GM19043 (cell line): ENCODE measurements at regions not wholly inside any gene's neighbourhood (a gene's known extent, or its start where the extent isn't known, plus 50 kb on each side); places are given as distances from the start of the nearest gene placed in this dataset.
"Not testable (repeated sequence)": the region's sequence is repeated elsewhere in the genome, so short reads cannot be mapped to it uniquely, and the experiment has no call there.

Experiments used
- ATAC-seq: cut with Tn5 transposase; IDR thresholded peaks from one replicate; pipeline ENCODE4 v1.9.1; 2021; ENCODE audit warnings: low read depth; ENCODE audit not compliant: unreplicated experiment

DNA sequence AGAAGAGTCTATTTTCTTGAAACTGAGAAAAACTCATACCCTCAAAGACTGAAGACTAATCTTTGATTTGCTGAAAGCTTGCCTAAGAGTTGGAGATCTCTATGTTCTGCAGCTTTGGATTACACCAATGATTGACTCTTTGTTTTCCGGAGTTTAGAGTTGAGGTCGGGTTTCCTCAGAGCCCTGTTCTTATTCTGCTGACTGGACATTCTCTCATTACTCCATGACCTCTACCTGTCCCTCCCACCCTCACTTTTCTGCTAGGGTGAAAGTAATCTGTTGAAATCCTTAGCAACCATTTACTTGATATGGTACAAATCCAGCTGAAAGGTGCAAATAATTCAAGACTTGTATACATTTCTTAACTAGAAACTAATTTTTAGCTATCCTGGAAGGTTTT is 421.5 kb upstream of the FRG1 start:
- ATAC-seq = no peak

DNA sequence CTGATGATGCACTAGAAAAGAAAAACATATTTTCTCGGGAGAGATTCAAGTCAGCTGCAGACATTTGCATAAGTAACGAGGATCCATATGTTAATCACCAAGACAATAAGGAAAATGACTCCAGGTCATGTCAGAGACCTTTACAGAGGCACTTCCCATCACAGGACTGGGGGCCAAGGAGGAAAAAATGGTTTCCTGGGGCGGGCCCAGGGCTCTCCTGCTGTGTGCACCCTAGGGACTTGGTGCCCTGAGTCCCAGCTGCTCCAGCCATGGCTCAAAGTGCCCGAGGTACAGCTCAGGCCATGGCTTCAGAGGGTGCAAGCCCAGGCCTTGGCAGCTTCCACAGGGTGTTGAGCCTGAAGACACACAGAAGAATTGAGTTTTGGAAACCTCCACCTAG is 415.4 kb upstream of the FRG1 start:
- ATAC-seq = no peak

DNA sequence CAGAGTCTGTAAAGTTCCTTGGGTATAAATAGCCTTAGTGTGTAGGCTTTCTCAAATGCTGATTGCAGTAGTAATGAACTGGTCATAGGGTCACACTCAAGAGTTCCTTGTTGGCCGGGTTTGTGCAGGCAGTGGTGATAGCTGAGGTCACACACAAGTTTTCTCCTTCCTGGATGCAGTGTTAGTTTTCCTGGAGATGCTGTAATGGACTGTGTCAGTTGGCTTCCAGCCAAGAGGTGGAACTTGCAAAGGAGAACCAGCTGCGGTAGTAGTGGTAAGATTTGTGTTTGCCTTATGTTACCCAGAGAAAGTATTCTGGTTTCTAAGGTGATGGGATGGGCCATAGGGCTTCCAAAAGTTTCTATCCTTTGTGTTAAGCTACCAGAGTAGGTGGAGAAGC is 409.8 kb upstream of the FRG1 start:
- no peak for ATAC-seq

DNA sequence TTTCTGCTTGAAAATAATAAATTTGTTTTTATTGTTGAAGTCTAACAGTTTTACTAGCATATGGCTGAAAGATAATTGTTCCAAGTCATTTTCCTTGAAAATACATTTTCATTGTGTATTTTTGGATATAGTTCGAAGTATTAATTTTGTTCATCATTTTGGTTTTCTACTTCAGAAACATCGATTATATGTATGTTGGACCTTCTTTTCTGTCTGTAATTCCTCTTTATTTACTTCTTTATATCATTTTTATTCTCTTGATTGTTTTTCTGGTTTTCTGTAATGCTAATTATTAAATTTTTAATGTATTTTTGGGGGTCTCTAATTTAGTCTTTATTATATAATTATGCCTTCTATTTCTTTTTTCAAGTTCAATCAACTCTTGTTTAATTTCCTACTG is 407.1 kb upstream of the FRG1 start:
- no peak for ATAC-seq

DNA sequence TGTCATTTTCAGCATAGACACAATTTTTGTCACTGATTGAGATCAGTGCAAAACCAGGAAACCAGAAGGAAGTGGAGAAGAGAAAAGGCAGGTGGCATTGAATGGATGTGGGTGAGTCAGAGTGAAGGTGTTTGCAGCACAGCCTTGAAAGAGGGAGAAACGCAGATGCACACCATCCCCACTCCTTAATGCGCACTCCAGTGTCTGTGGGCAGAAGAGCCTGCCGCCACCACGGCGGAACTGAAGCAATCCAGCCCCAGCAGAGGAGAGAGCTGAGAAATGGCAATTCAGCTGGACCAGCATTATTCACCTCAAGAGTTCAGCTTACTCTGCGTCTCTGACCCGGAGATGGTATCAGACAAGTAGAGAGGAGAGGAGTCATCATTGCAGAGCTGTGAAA is 393.1 kb upstream of the FRG1 start:
- no peak for ATAC-seq

DNA sequence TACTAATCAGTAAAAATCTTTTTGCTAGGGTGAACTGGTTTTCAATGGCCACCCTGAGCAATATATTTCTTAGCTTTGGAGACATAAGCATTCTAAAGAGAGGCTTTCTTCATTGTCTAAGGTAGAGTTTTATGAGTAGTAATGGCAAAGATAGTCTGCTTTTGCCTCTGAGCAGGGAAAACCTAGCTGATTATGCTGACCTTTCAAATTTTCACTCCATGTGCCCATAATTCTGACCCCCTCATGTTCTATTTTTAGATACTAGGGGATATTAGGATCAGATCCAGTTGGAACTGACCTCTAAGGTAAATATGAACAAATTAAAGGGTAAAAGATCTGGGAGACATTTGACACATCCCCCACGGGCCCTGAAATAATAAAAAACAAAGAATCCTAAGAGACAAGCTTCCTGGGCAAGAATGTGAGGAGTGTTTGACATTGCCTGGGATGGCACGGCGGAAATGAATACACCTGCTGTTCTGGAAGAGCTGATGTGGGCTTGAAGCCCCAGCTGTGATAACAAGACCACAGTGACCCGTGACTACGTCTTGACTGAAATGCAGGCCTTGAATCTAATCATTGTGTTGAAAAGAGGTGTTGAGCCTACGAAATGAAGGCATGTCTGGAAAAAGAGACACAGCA is 392.1 kb upstream of the FRG1 start:
- ATAC-seq = no peak

DNA sequence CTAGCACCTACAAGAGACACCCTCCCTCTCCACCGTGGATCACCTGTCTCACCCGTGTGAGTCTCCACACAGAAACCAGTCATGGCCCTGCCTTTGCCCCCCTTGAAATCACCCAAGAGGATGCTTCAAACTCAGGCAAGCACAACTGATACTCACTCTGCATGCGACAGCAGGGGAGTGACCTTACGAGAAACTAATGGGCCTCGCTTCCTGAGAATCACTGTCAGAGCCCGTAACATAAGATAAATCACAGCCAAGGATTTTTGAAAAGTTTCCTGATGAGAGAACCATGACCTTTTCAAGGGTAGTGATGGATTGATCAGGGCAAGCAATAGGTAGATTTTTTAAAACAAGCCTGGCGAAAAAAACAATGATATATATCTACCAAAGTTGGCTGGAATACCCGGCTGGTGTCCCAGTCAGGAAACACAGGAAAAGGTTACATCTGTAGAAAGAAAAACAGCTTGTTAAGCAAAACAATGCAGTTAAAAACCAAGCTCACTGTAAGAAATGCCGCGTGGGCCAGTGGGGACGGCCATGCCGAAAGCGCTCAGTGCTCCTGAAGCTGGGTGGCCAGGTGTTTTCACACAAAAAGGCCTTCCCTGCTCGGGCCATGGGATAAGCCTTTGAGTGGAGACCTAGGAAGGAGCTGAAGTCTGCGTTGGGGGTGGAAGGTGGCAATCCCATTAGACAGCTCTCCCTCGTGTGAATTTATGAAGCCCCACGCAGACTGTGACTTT is 388.6 kb upstream of the FRG1 start:
- ATAC-seq = not testable (repeated sequence)

DNA sequence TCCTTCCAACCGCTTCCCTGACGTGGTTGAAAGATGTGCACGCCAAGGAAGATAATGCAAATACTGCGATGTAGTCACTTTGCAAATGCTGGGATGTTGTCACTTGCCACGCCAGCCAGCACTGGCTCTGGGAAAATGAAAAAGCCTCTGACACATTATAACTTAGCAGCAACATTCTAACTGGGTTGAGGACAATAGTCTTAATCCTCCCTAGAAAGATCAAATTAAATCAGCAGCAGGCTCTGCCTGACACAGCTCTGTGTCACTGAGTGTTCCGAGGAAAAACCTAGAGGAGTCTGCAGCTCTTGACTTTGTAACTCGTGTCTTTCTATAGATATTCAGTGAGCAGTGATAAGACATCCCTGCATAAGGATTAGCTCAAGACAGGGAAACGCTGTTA is 380.1 kb upstream of the FRG1 start:
- not testable (repeated sequence) for ATAC-seq

DNA sequence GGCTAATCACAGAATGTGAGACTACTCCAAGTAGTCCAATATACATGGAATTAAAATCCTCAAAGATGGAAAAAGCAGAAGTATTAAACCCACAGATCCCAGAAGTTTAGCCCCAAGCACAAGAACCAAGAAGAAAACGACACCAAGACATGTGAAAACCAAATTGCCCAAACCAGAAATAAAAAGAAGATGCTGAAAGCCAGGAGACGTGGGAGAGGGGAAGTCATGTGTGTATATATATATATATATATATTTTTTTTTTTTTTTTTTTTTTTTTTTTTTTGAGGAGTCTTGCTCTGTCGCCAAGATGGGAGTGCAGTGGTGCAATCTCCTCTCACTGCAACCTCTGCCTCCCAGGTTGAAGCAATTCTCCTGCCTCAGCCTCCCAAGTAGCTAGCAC is 376.9 kb upstream of the FRG1 start:
- ATAC-seq = not testable (repeated sequence)

DNA sequence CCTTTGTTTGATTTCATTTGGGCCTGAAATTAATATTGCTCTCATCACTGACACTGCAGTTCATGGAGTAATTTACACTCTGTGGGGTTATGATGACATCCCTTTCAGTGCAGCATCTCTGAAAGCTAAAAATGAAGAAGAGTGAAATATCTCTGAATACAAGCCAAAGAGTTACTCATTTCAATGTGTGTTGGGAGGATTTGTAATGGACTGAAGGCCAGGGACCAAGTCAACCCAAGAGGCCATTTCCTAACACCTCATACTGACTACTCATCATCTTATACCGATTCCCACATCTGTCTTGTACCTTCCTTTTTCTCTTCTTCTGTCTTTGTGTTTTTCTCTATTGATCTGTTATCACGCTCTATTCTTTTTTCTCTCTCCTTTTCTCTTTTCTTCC is 374.4 kb upstream of the FRG1 start:
- ATAC-seq = not testable (repeated sequence)

DNA sequence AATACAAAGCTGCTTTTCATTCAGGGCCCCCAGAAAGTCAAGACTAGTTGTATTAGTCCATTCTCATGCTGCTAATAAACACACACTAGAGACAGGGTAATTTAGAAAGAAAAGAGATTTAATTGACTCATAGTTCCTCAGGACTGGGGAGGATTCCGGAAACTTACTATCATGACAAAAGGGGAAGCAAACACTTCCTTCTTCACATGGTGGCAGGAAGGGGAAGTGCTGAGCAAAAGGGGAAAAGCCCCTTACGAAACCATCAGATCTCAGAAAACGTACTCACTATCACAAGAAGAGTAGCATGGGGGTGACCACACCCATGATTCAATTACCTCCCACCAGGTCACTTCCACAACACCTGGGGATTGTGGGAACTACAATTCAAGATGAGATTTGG is 373.8 kb upstream of the FRG1 start:
- ATAC-seq = not testable (repeated sequence)

DNA sequence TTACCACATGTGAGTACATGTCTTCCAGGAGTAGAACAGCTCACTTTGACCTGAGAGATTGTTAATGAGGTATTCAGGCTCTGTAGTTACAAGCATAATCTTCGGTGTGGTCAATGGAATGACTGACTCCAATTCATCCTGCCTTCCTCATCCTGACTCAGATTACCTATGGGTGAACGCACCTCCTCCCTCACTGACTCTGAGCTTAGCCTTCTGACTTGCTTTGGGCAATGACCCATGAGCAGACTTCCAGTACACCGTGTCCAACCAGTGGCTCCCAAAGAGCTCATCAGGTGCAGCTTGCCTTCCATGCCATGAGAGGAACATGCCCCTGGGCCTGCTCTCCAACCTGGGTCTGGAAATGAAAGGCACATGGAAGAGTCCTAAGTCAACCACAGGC is 361.0 kb upstream of the FRG1 start:
- not testable (repeated sequence) for ATAC-seq

DNA sequence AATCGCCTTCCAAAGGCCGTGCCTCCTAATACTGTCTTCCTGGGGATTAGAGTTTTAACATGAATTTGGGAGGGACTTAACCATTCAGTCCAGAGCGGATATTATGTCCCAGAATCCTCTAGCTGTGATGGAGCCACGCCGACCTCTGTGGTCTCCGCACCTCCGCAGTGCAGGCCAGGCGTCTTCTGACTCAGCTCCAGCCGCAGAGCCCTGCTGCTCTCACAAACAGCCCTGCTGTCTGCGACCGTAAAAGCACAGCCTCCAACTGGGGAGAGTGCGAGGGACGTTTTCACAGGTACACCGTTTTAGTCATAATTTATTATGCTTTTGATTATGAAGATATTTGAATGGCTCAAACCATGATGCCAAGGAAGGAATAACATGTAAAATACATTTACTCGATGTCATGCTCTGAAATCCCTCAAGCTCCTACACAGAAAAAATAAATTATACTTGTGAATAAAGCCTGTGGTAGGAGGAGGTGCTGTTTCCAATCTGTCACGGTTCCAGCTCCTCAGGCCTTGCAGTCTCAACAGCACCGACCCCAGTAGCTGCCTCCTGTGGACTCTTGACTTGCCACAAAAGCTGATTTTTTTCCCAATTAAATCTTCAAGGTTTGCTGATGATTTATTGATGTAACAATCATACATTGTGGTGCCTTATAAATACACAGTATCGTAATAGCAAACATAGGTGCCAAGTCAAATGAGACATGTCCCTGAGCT is 353.6 kb upstream of the FRG1 start:
- not testable (repeated sequence) for ATAC-seq

DNA sequence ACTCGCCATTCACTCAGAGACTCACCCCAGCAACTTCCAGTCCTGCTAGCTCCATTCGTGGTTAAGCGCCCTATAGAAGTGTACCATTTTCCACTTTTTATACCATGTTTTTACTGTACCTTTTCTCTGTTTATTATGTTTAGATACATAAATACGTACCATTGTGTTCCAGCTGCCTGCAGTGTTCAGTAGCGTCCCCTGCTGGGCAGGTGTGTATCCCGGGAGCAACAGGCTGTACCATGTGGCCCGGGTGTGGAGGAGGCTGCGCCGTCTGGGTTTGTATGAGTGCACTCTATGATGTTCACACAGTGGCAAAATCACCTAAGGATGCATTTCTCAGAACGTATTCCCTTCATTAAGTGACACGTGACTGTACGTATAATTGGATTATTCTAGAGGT is 351.5 kb upstream of the FRG1 start:
- ATAC-seq = not testable (repeated sequence)

DNA sequence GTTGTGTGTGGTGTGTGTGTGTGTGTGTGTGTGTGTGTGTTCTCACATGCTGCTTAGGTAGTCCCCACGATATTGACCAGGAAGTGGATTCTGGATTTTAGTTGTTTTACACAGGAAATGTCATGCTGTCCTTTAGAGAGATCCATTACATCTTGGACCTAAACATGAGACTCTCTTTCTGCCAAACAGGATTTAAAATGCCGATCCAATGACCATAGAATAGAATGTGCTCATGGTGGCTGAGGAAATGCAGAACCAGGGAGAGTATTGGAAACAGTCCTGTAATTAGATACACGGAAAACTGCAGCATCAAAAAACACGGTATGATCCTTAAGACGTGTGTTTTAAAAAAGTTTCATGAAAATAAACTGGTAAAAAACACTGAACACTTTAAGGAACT is 347.8 kb upstream of the FRG1 start:
- no peak for ATAC-seq

DNA sequence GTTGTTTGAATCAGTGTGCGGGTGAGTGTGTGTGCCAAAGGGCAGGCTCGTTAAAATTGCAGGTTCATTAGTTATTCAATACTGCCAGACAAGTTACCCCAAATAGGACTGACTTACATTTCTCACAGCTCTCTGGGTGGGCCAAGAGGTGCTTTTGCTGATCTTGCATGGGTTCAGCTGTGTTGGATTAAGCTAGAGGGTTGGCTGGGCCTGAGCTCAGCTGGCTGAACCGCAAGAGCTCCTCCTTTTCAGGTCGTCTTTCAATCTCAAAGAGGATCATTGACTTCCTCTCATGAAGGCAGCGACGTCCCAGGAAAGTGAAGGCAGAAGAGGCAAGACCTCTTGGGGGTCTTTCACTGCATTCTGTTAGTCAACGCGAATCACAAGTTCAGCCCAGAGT is 343.3 kb upstream of the FRG1 start:
- no peak for ATAC-seq

DNA sequence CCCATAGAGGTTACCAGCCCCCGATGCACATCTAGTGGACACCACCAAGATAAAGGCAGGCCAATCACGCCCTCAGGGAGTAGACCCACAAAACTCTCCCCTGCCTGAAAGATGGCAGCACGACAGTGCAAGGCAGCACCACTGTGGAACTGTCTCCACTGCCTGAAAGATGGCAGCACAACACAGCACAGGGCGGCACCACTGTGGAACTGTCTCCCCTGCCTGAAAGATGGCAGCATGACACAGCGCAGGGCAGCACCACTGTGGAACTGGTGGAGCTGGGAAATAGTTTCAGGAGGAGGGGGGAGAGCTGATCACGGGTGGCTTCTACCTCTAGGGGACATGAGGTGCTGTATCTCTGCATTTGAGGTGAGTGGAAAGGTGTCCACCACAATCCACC is 340.4 kb upstream of the FRG1 start:
- no peak for ATAC-seq

DNA sequence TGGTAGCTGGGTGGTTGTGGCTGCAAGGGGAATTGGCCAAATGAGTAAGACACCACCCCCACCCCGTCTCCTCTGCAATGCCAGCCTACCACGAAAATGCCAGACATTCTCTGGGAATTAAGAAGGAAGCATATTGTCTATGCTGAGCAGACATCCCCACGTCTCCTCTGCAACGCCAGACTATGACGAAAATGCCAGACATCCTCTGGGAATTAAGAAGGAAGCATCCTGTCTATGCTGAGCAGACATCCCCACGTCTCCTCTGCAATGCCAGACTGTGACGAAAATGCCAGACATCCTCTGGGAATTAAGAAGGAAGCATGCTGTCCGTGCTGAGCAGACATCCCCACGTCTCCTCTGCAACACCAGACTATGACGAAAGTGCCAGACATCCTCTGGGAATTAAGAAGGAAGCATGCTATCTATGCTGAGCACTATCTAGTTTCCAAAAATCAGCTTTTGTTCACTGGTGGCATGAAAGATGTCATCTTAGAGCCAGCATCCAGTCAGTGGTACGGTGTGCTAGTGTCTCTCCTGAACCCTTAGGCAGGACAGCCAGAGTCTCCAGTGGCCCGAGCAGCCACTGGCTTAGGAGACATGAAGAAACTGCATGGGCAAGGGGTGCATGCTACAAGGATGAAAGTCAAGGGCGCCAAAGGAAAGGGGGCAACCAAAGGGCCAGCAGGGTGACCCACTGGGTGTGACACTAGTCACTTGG is 339.8 kb upstream of the FRG1 start:
- ATAC-seq = no peak

DNA sequence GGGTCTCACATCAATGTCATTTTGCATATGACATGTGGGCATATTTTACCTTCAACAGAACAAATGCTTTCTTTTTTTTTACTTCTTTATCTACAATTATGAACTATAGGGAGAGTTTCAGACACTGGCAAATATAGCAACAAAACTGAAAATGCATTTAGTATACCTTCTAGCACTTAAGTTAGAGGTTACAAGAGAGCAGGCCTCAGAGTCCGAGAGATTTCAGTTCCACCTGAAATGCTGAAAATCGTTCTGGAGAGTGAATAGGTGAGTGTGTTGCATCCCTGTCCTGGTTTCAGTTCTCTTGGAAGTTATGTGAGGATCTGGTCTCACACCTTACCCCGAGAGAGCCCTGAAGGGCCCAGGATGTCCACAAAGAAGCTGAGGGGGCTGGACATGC is 337.8 kb upstream of the FRG1 start:
- not testable (repeated sequence) for ATAC-seq

DNA sequence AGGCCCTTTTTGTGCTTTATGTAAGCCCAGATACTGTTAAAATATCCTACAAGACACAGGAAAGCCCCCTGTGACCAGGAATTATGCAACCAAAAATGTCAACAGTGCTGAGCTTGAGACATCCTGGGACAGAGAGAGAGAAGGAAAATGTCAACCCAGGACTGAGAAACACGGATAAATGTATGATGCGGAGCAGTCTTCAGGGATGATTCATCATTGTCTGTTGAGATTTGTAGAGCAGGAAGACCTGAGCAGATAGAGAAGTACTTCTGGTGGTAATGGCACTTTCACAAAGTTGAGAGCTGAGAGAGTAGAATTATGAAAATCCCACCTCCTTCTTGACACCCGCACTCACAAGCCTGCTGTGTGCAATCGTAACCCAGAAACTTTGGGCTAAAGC is 330.1 kb upstream of the FRG1 start:
- not testable (repeated sequence) for ATAC-seq

DNA sequence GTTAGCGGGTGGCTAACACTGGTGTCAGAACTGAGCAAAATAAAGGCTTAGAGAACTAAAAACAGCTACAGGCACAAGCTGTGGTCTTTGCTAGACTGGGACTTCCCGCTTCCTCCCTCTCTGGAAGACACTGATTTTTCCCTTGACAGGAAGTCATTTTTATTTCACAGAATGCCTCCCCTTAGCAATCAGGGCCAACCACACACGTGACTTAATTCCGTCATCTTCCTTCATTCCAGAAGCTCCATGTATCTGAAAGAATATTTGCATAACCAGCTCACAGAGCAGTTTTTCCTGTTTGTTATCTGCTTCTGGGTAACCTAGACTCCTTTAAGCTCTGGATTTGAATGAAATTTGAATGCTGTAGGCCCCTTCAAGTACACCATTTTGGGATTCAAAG is 327.5 kb upstream of the FRG1 start:
- ATAC-seq = no peak
